CD14-positive monocyte (primary cell): ENCODE measurements at regions not wholly inside any gene's neighbourhood (a gene's known extent, or its start where the extent isn't known, plus 50 kb on each side); places are given as distances from the start of the nearest gene placed in this dataset.

Experiments used
- DNase-seq, 3 donors: peaks; one replicate each; pipeline ENCODE4 v3.0.0-alpha.2; 2011 to 2022
- H2AFZ ChIP-seq: 2 replicates; pipeline ENCODE4 v1.6.0; 2012; ENCODE audit warnings: mild to moderate bottlenecking, low read depth, low read length, inconsistent platforms; ENCODE audit not compliant: insufficient read depth, poor library complexity, severe bottlenecking
- H3K27ac ChIP-seq, 2 donors: 1 replicate in 1 of 2; 2 replicates in 1 of 2; pipeline ENCODE4 v1.5.1; 2012 to 2013; ENCODE audit warnings: low read length in 2 of 2, control low read depth in 1 of 2, inconsistent platforms in 1 of 2, low read depth in 1 of 2, mild to moderate bottlenecking in 1 of 2
- H3K27me3 ChIP-seq, 2 donors: one replicate each; pipeline versions ENCODE4 v1.6.0 to v1.6.1; 2011 to 2013; ENCODE audit warnings: low read length in 2 of 2; ENCODE audit not compliant: control insufficient read depth in 2 of 2, insufficient read depth in 2 of 2
- H3K36me3 ChIP-seq, 2 donors: replicated peaks in 1 of 2; 1 replicate in 1 of 2; 2 replicates in 1 of 2; pipeline versions ENCODE4 v1.5.1 to v1.6.1; 2012 to 2013; ENCODE audit warnings: low read length in 2 of 2, control low read depth in 1 of 2, inconsistent platforms in 1 of 2, mild to moderate bottlenecking in 1 of 2; ENCODE audit not compliant: insufficient read depth in 2 of 2, control insufficient read depth in 1 of 2
- H3K4me1 ChIP-seq, 2 donors: 1 replicate in 1 of 2; 2 replicates in 1 of 2; pipeline versions ENCODE4 v1.5.1 to v1.6.1; 2012 to 2013; ENCODE audit warnings: low read length in 2 of 2, control low read depth in 1 of 2, inconsistent platforms in 1 of 2, mild to moderate bottlenecking in 1 of 2, moderate library complexity in 1 of 2; ENCODE audit not compliant: insufficient read depth in 2 of 2, control insufficient read depth in 1 of 2
- H3K4me2 ChIP-seq: replicated peaks from 2 replicates; pipeline ENCODE3; 2012; ENCODE audit warnings: low read length, moderate library complexity, mild to moderate bottlenecking; ENCODE audit not compliant: poor library complexity, severe bottlenecking; ENCODE audit errors: extremely low read depth
- H3K4me3 ChIP-seq, 3 experiments: fragments of 200-600 bp in 1 of 3; sonication (generic) in 1 of 3; replicated peaks in 1 of 3; 1 replicate in 2 of 3; 2 replicates in 1 of 3; pipeline ENCODE4 v1.5.1; 2011 to 2013; ENCODE audit warnings: low read length in 3 of 3, mild to moderate bottlenecking in 3 of 3, control low read depth in 2 of 3, low read depth in 2 of 3, inconsistent platforms in 1 of 3, moderate library complexity in 1 of 3
- H3K79me2 ChIP-seq: 2 replicates; pipeline ENCODE4 v1.6.0; 2012; ENCODE audit warnings: mild to moderate bottlenecking, control low read depth, inconsistent platforms, low read length, moderate library complexity; ENCODE audit not compliant: insufficient read depth
- H3K9ac ChIP-seq: 2 replicates; pipeline ENCODE4 v1.6.0; 2017; ENCODE audit warnings: low read length, mild to moderate bottlenecking; ENCODE audit not compliant: insufficient read depth, poor library complexity, severe bottlenecking
- H3K9me3 ChIP-seq, 2 donors: replicated peaks in 1 of 2; 1 replicate in 1 of 2; 2 replicates in 1 of 2; pipeline versions ENCODE4 v1.5.1 to v1.6.1; 2012 to 2013; ENCODE audit warnings: low read length in 2 of 2, control low read depth in 1 of 2; ENCODE audit not compliant: control insufficient read depth in 1 of 2, insufficient read depth in 1 of 2
- H4K20me1 ChIP-seq: 2 replicates; pipeline ENCODE4 v1.6.0; 2012; ENCODE audit warnings: mild to moderate bottlenecking, low read length, control low read depth, moderate library complexity; ENCODE audit not compliant: insufficient read depth
- H3K27ac Mint-ChIP-seq, 7 donors: one replicate each; pipeline ENCODE4 v1.8.0; 2020; ENCODE audit warnings: mild to moderate bottlenecking in 7 of 7, mixed read lengths in 7 of 7, moderate library complexity in 6 of 7, inconsistent platforms in 2 of 7
- H3K27me3 Mint-ChIP-seq, 3 donors: one replicate each; pipeline ENCODE4 v1.8.0; 2021 to 2022; ENCODE audit warnings: low read depth in 3 of 3, mild to moderate bottlenecking in 3 of 3, mixed read lengths in 3 of 3, moderate library complexity in 3 of 3, inconsistent platforms in 1 of 3
- H3K36me3 Mint-ChIP-seq, 2 donors: one replicate each; pipeline ENCODE4 v1.8.0; 2020; ENCODE audit warnings: mixed read lengths in 2 of 2, inconsistent platforms in 1 of 2, mild to moderate bottlenecking in 1 of 2
- H3K4me1 Mint-ChIP-seq: one replicate; pipeline ENCODE4 v1.8.0; 2020; ENCODE audit warnings: mild to moderate bottlenecking, mixed read lengths
- H3K4me3 Mint-ChIP-seq, 2 donors: one replicate each; pipeline ENCODE4 v1.8.0; 2020; ENCODE audit warnings: mild to moderate bottlenecking in 2 of 2, mixed read lengths in 2 of 2, moderate library complexity in 1 of 2
- H3K9me3 Mint-ChIP-seq, 7 donors: one replicate each; pipeline ENCODE4 v1.8.0; 2020 to 2022; ENCODE audit warnings: mixed read lengths in 7 of 7, mild to moderate bottlenecking in 6 of 7, moderate library complexity in 6 of 7, inconsistent platforms in 2 of 7
- WGBS: methylation state at CpG from one replicate; pipeline ENCODE4 v1.1.5; 2013; ENCODE audit warnings: missing lambda C conversion rate; ENCODE audit not compliant: insufficient coverage; 5-methylcytosine and 5-hydroxymethylcytosine counted together
- intact Hi-C, 2 donors: fragments of 100-400 bp; cut with micrococcal nuclease; formaldehyde crosslinking; loops; one replicate each; pipeline versions ENCODE4 v1.15.0 to v1.15.1; 2023
- TF ChIP-seq, protein P1 (sequence below): fragments of 200-600 bp; IDR thresholded peaks from one replicate; pipeline ENCODE4 v1.8.0; 2022; ENCODE audit warnings: antibody characterized with exemption, mild to moderate bottlenecking

- intact Hi-C loops: no loop called here
- H3K4me2 ChIP-seq: no peak overlapping the region
- no peaks in the 10 kb centered on the region for H3K4me1 Mint-ChIP-seq
- H3K9ac ChIP-seq: no peak overlapping the region
- DNase-seq: no peak
- no peaks in the 10 kb centered on the region for H3K36me3 ChIP-seq
- H3K9me3 ChIP-seq: peaks cover 0 to 4% of the 10 kb centered on the region in 2 donors
- H3K27ac ChIP-seq: no peak overlapping the region
- no peaks in the 10 kb centered on the region for H3K27me3 ChIP-seq
- H3K4me3 Mint-ChIP-seq: no peak overlapping the region
- no peaks in the 10 kb centered on the region for H3K36me3 Mint-ChIP-seq
- no peak overlapping the region for H3K27ac Mint-ChIP-seq
- no peak overlapping the region for H2AFZ ChIP-seq
- no peaks in the 10 kb centered on the region for H4K20me1 ChIP-seq
- H3K27me3 Mint-ChIP-seq: peaks cover 0 to 2% (median 0%) of the 10 kb centered on the region in 3 donors
- WGBS: no CpG with 5 or more reads among the region's 3 CpGs
- TF ChIP-seq, protein P1, sequence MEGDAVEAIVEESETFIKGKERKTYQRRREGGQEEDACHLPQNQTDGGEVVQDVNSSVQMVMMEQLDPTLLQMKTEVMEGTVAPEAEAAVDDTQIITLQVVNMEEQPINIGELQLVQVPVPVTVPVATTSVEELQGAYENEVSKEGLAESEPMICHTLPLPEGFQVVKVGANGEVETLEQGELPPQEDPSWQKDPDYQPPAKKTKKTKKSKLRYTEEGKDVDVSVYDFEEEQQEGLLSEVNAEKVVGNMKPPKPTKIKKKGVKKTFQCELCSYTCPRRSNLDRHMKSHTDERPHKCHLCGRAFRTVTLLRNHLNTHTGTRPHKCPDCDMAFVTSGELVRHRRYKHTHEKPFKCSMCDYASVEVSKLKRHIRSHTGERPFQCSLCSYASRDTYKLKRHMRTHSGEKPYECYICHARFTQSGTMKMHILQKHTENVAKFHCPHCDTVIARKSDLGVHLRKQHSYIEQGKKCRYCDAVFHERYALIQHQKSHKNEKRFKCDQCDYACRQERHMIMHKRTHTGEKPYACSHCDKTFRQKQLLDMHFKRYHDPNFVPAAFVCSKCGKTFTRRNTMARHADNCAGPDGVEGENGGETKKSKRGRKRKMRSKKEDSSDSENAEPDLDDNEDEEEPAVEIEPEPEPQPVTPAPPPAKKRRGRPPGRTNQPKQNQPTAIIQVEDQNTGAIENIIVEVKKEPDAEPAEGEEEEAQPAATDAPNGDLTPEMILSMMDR: no peak
- no peaks in the 10 kb centered on the region for H3K4me1 ChIP-seq
- no peak overlapping the region for H3K4me3 ChIP-seq
- peaks cover 3 to 10% (median 5%) of the 10 kb centered on the region in 7 donors for H3K9me3 Mint-ChIP-seq
- H3K79me2 ChIP-seq: no peaks in the 10 kb centered on the region
Measured at GRCh38 chr13:55792544-55793193, 1348.0 kb upstream of the PRR20A start.

DNA sequence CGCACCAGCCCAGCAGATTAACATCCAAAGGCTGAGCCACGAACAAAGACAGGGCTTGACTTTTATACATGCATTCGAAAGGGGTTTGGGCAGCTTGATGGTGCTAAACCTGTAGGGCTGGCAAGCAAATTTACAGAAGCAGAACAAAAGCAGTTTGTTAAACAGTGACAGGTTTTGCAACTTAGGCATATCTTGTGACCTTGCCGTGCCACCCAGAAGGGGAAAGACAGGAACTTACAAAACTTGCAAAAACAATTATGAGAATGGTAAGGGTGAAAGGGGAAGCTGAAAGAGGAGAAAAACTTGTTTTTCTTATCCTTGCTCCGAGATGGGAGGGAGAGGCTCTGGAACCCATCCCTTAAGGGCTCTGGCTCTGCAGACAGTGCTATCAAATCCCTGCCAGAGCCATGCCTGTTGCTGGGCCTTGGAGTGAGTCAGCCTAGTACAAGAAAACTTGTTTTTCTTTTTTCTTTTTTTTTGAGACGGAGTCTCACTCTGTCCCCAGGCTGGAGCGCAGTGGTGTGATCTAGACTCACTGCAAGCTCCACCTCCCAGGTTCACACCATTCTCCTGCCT is 1325.2 kb upstream of the PRR20A start:
- intact Hi-C loops: no loop called here
- no peak overlapping the region for H3K4me3 ChIP-seq
- peaks cover 0 to 2% (median 2%) of the 10 kb centered on the region in 3 donors for H3K27me3 Mint-ChIP-seq
- H4K20me1 ChIP-seq: no peaks in the 10 kb centered on the region
- TF ChIP-seq, protein P1: no peak
- no peaks in the 10 kb centered on the region for H3K36me3 Mint-ChIP-seq
- WGBS: 69% methylated on average over 6 of the region's 7 CpGs
- H3K27ac ChIP-seq: no peak overlapping the region
- no peaks in the 10 kb centered on the region for H3K4me1 Mint-ChIP-seq
- H3K4me1 ChIP-seq: no peaks in the 10 kb centered on the region
- peak overlapping the region in 1 of 7 donors; percentile 64 for H3K27ac Mint-ChIP-seq
- H3K79me2 ChIP-seq: no peaks in the 10 kb centered on the region
- peaks cover 0 to 5% (median 2%) of the 10 kb centered on the region in 7 donors for H3K9me3 Mint-ChIP-seq
- DNase-seq: peak in 1 of 3 donors; percentile 4
- H3K9ac ChIP-seq: no peak overlapping the region
- H3K4me2 ChIP-seq: no peak overlapping the region
- H3K27me3 ChIP-seq: no peaks in the 10 kb centered on the region
- no peaks in the 10 kb centered on the region for H3K36me3 ChIP-seq
- H3K4me3 Mint-ChIP-seq: no peak overlapping the region
- H3K9me3 ChIP-seq: peaks cover 0 to 2% of the 10 kb centered on the region in 2 donors
- no peak overlapping the region for H2AFZ ChIP-seq
